HepG2 (cell line): ENCODE measurements at regions not wholly inside any gene's neighbourhood (a gene's known extent, or its start where the extent isn't known, plus 50 kb on each side); places are given as distances from the start of the nearest gene placed in this dataset.
A peak's percentile ranks its signal among the peaks of the same experiment; 100 is the strongest.

Experiments used
- ATAC-seq: fragments of 200-7000 bp; cut with Tn5 transposase; 3 replicates; pipeline ENCODE4 v1.9.1; 2020; ENCODE audit warnings: mild to moderate bottlenecking, moderate library complexity
- BruUV-seq: library from RNA; stranded (reverse); fragments of 400-500 nt; replicated peaks from 2 replicates; lab custom pipeline; 2021; lab: Mats Ljungman, UMichigan
- CTCF ChIA-PET: fragments of 300-600 bp; formaldehyde crosslinking; extraction: SDS; loops from one replicate; lab custom pipeline; 2021; ENCODE audit warnings: low total read pairs, inconsistent platforms, low intra/inter-chr PET ratio; lab: Yijun Ruan, JAX
- POLR2A ChIA-PET: fragments of 350-600 bp; sonication (Branson Sonifier 250); formaldehyde crosslinking; loops from one replicate; lab custom pipeline; 2020; ENCODE audit warnings: antibody characterized with exemption, inconsistent platforms; lab: Yijun Ruan, JAX
- DNase-seq: peaks from one replicate; pipeline ENCODE4 v3.0.0-alpha.2; 2015; ENCODE audit warnings: low spot score
- FAIRE-seq: peaks from 3 replicates; lab custom pipeline; 2011; peaks lifted over from hg19 to GRCh38; lab: Jason Lieb, UNC
- H2AFZ ChIP-seq: one replicate; pipeline ENCODE4 v1.6.1; 2011; ENCODE audit warnings: low read length, inconsistent platforms
- H3K27ac ChIP-seq: fragments of 300-600 bp; 3 replicates; pipeline ENCODE4 v1.8.0; 2011; ENCODE audit warnings: mixed run types, mild to moderate bottlenecking, mixed read lengths, low read length, inconsistent platforms; ENCODE audit not compliant: insufficient read depth; ENCODE audit errors: extremely low read length
- H3K27me3 ChIP-seq, 2 experiments: fragments of 200-600 bp in 1 of 2; 2 replicates in 1 of 2; 3 replicates in 1 of 2; pipeline versions ENCODE4 v1.6.0 to v1.8.0; 2011; ENCODE audit warnings: low read length in 2 of 2, mild to moderate bottlenecking in 2 of 2, moderate library complexity in 2 of 2, inconsistent platforms in 1 of 2; ENCODE audit not compliant: insufficient read depth in 2 of 2, control insufficient read depth in 1 of 2
- H3K36me3 ChIP-seq, 2 experiments: fragments of 200-600 bp in 1 of 2; replicated peaks in 1 of 2; 2 replicates in 1 of 2; 3 replicates in 1 of 2; pipeline versions ENCODE4 v1.5.1 to v1.8.0; 2011; ENCODE audit warnings: low read length in 2 of 2, inconsistent platforms in 1 of 2; ENCODE audit not compliant: insufficient read depth in 2 of 2, control insufficient read depth in 1 of 2
- H3K4me1 ChIP-seq: 2 replicates; pipeline ENCODE4 v1.5.1; 2012; ENCODE audit warnings: low read length, inconsistent platforms; ENCODE audit not compliant: insufficient read depth
- H3K4me2 ChIP-seq: 2 replicates; pipeline ENCODE4 v1.6.0; 2011; ENCODE audit warnings: low read depth, low read length, inconsistent platforms
- H3K4me3 ChIP-seq, 3 experiments: fragments of 200-600 bp in 1 of 3; sonication (generic), shearing (Covaris generic) in 1 of 3; replicated peaks in 1 of 3; 2 replicates each; pipeline ENCODE4 v1.5.1; 2011 to 2016; ENCODE audit warnings: low read length in 3 of 3, inconsistent platforms in 2 of 3, low read depth in 2 of 3, mild to moderate bottlenecking in 2 of 3, control low read depth in 1 of 3, mixed read lengths in 1 of 3; ENCODE audit not compliant: insufficient read depth in 1 of 3
- H3K79me2 ChIP-seq: one replicate; pipeline ENCODE4 v1.6.1; 2011; ENCODE audit warnings: low read length, inconsistent platforms; ENCODE audit not compliant: insufficient read depth
- H3K9ac ChIP-seq: 2 replicates; pipeline ENCODE4 v1.6.0; 2011; ENCODE audit warnings: mild to moderate bottlenecking, low read depth, low read length, inconsistent platforms; ENCODE audit not compliant: insufficient read depth
- H3K9me3 ChIP-seq: 2 replicates; pipeline ENCODE4 v1.5.1; 2012; ENCODE audit warnings: mild to moderate bottlenecking, low read length
- H4K20me1 ChIP-seq: 2 replicates; pipeline ENCODE4 v1.6.0; 2011; ENCODE audit warnings: inconsistent platforms, mild to moderate bottlenecking, low read length, moderate library complexity; ENCODE audit not compliant: insufficient read depth
- ATM ChIP-seq: fragments of 450-650 bp; IDR thresholded peaks from 2 replicates; pipeline ENCODE4 v1.7.1; 2017; ENCODE audit warnings: mild to moderate bottlenecking, borderline replicate concordance
- ELF3 ChIP-seq: IDR thresholded peaks from 2 replicates; pipeline ENCODE4 v1.6.1; 2016; ENCODE audit warnings: missing genetic modification reagents, missing compliant biosample characterization
- FOSL1 ChIP-seq: sonication (generic); formaldehyde crosslinking; IDR thresholded peaks from 2 replicates; pipeline ENCODE4 v1.9.0; 2021; ENCODE audit warnings: missing genetic modification reagents, borderline replicate concordance
- IKZF4 ChIP-seq: sonication (generic); formaldehyde crosslinking; IDR thresholded peaks from 2 replicates; pipeline ENCODE4 v1.5.1; 2020; ENCODE audit warnings: borderline replicate concordance, mild to moderate bottlenecking, low read depth, missing genetic modification reagents; ENCODE audit errors: not compliant biosample characterization
- MXD4 ChIP-seq: IDR thresholded peaks from 2 replicates; pipeline ENCODE4 v1.6.1; 2016; ENCODE audit warnings: mild to moderate bottlenecking, missing biosample characterization, missing genetic modification reagents
- RARA ChIP-seq: IDR thresholded peaks from 2 replicates; pipeline ENCODE4 v1.6.1; 2016; ENCODE audit warnings: missing genetic modification reagents, missing compliant biosample characterization
- SAP130 ChIP-seq: IDR thresholded peaks from 2 replicates; pipeline ENCODE4 v1.6.1; 2016; ENCODE audit warnings: low read depth
- SOX13 ChIP-seq, 3 experiments: fragments of 450-650 bp in 1 of 3; sonication (generic) in 1 of 3; formaldehyde crosslinking in 1 of 3; IDR thresholded peaks in 2 of 3; conservative IDR thresholded peaks in 1 of 3; 2 replicates each; pipeline versions ENCODE4 v1.5.0 to v1.6.1; 2016 to 2020; ENCODE audit warnings: antibody characterized with exemption in 1 of 3, mild to moderate bottlenecking in 1 of 3, missing compliant biosample characterization in 1 of 3, missing genetic modification reagents in 1 of 3, moderate library complexity in 1 of 3
- SOX5 ChIP-seq: IDR thresholded peaks from 2 replicates; pipeline ENCODE4 v1.6.1; 2016; ENCODE audit warnings: borderline replicate concordance
- TAF15 ChIP-seq: fragments of 200-400 bp; formaldehyde crosslinking; IDR thresholded peaks from one replicate; pipeline ENCODE4 v1.6.1; 2018; ENCODE audit warnings: mild to moderate bottlenecking, low read depth, low read length; ENCODE audit not compliant: poor library complexity, severe bottlenecking
- TCF7 ChIP-seq: sonication (generic); IDR thresholded peaks from 2 replicates; pipeline ENCODE4 v1.6.1; 2016; ENCODE audit warnings: antibody characterized with exemption, low read depth
- ZNF646 ChIP-seq: sonication (generic); formaldehyde crosslinking; IDR thresholded peaks from 2 replicates; pipeline ENCODE4 v1.9.0; 2021; ENCODE audit warnings: mild to moderate bottlenecking, missing genetic modification reagents
- ZNF709 ChIP-seq: sonication (generic); formaldehyde crosslinking; IDR thresholded peaks from 2 replicates; pipeline ENCODE4 v1.5.0; 2020; ENCODE audit warnings: mild to moderate bottlenecking, missing genetic modification reagents
- WGBS: methylation state at CpG from one replicate; pipeline ENCODE4 v1.1.6; 2017; ENCODE audit warnings: low lambda C conversion rate; 5-methylcytosine and 5-hydroxymethylcytosine counted together
- in situ Hi-C: cut with HindIII; loops from 2 replicates; pipeline ENCODE4 v1.10.0; 2017; ENCODE audit warnings: low pct_unique_long_range_greater_than_20kb; ENCODE audit not compliant: extremely low pct_ligation_motif_present
- intact Hi-C: fragments of 100-400 bp; cut with micrococcal nuclease; formaldehyde crosslinking; loops from one replicate; pipeline ENCODE4 v1.10.0; 2022; ENCODE audit not compliant: unreplicated experiment

- H4K20me1 ChIP-seq: no peaks in the 10 kb centered on the region
- peak; percentile 39 for DNase-seq
- no TSS peak for BruUV-seq
- TF ChIP-seq SOX13 (IDR thresholded peaks at IDR 0.05) (no peak), SOX13 (CRISPR knock-in tag; conservative IDR thresholded peaks at IDR 0.05 in 1 of 2, IDR thresholded peaks at IDR 0.05 in 1 of 2) (peak in 1 of 2 experiments; percentile 46; a peak in 1 of 4 replicates), TAF15 (no peak), TCF7 (peak; percentile 27; the same call in 1 of the 2 replicates), ATM (no peak), SOX5 (CRISPR knock-in tag) (peak; percentile 63; the same call in 1 of the 2 replicates), ZNF709 (no peak), FOSL1 (CRISPR knock-in tag) (no peak), IKZF4 (CRISPR knock-in tag) (no peak), SAP130 (CRISPR knock-in tag) (0 out of 2 replicates have a peak, but pooled peaks have one; percentile 18), ELF3 (CRISPR knock-in tag) (peak; percentile 45; the same call in 1 of the 2 replicates), MXD4 (CRISPR knock-in tag) (no peak), ZNF646 (peak; percentile 32; the same call in 1 of the 2 replicates), RARA (peak; percentile 23; the same call in 1 of the 2 replicates)
- TF ChIP-seq, all 625 proteins: peak for 7
- intact Hi-C loops (no loop called here), in situ Hi-C loops (no loop called here)
- no peak for FAIRE-seq
- Histone ChIP-seq H3K27me3 (no peaks in the 10 kb centered on the region; a peak in 2 of 5 replicates), H3K4me2 (no peak overlapping the region), H3K9me3 (no peaks in the 10 kb centered on the region), H3K36me3 (no peaks in the 10 kb centered on the region), H3K4me3 (no peak overlapping the region), H3K9ac (no peak overlapping the region), H3K4me1 (no peaks in the 10 kb centered on the region), H2AFZ (no peak overlapping the region), H3K27ac (no peak overlapping the region), H3K79me2 (no peaks in the 10 kb centered on the region)
- ChIA-PET POLR2A (no interaction called here), CTCF (no interaction called here)
- no peak for ATAC-seq
- WGBS: 5% methylated on average over 1 of the region's 1 CpG
Observed at GRCh38 chr20:51906679-51907078, 104.4 kb upstream of the SALL4 start.
